NB4 (cell line): ENCODE measurements at regions not wholly inside any gene's neighbourhood (a gene's known extent, or its start where the extent isn't known, plus 50 kb on each side); places are given as distances from the start of the nearest gene placed in this dataset.
"Not testable (repeated sequence)": the region's sequence is repeated elsewhere in the genome, so short reads cannot be mapped to it uniquely, and the experiment has no call there.

Experiments
- DNase-seq: peaks from one replicate; pipeline ENCODE4 v3.0.0; 2010; ENCODE audit warnings: low read depth
- H3K4me3 ChIP-seq: one replicate; pipeline ENCODE4 v1.5.1; 2011; ENCODE audit warnings: mild to moderate bottlenecking, low read depth, low read length, moderate library complexity
- CTCF ChIP-seq: IDR thresholded peaks from one replicate; pipeline ENCODE4 v1.5.1; 2012; ENCODE audit warnings: low read depth, low read length
- MAX ChIP-seq: IDR thresholded peaks from 2 replicates; pipeline ENCODE4 v1.6.1; 2011; ENCODE audit warnings: low read depth, low read length
- MYC ChIP-seq: IDR thresholded peaks from 2 replicates; pipeline ENCODE4 v1.6.1; 2011; ENCODE audit warnings: low read depth, low read length
- POLR2A ChIP-seq: IDR thresholded peaks from 2 replicates; pipeline ENCODE4 v1.6.1; 2011; ENCODE audit warnings: mild to moderate bottlenecking; ENCODE audit not compliant: insufficient read length; ENCODE audit errors: extremely low read depth

- H3K4me3 ChIP-seq, result no peak overlapping the region
- DNase-seq, result no peak
- no peak for TF ChIP-seq MYC
- TF ChIP-seq CTCF, result no peak
- TF ChIP-seq POLR2A, result no peak
- TF ChIP-seq MAX, result no peak
These were observed 718.5 kb downstream of the ZBBX start for GRCh38 chr3:166661621-166662020.

- H3K4me3 ChIP-seq, result no peak overlapping the region
- no peak for TF ChIP-seq MYC
- no peak for TF ChIP-seq POLR2A
- no peak for DNase-seq
These were observed 719.1 kb downstream of the ZBBX start for GRCh38 chr3:166660962-166661361.

- H3K4me3 ChIP-seq, result no peak overlapping the region
- TF ChIP-seq POLR2A (no peak), MYC (no peak), CTCF (no peak), MAX (no peak)
These were observed 742.0 kb downstream of the ZBBX start for GRCh38 chr3:166637984-166638530.

GRCh38 chr3:166634091-166634746, 745.9 kb downstream of the ZBBX start:
- TF ChIP-seq MYC (no peak), MAX (no peak), CTCF (no peak), POLR2A (no peak)
- no peak overlapping the region for H3K4me3 ChIP-seq
- DNase-seq, result no peak

More at GRCh38 chr3:166637984-166638530, 742.0 kb downstream of the ZBBX start:
- DNase-seq, result no peak

GRCh38 chr3:166630190-166630589, 749.9 kb downstream of the ZBBX start:
- DNase-seq, result no peak
- no peak overlapping the region for H3K4me3 ChIP-seq
- TF ChIP-seq MAX (no peak), MYC (no peak), CTCF (no peak), POLR2A (no peak)

- TF ChIP-seq MAX, result no peak
- no peak for TF ChIP-seq MYC
- TF ChIP-seq CTCF, result no peak
- no peak for TF ChIP-seq POLR2A
- no peak overlapping the region for H3K4me3 ChIP-seq
- DNase-seq, result no peak
These were observed 766.7 kb downstream of the ZBBX start for GRCh38 chr3:166613365-166613764.

- not testable (repeated sequence) for DNase-seq, H3K4me3 ChIP-seq
These were observed 767.3 kb downstream of the ZBBX start for GRCh38 chr3:166612761-166613160.
